Ovary (tissue), 7 donors: ENCODE measurements at regions not wholly inside any gene's neighbourhood (a gene's known extent, or its start where the extent isn't known, plus 50 kb on each side); places are given as distances from the start of the nearest gene placed in this dataset.

Source experiments
- DNase-seq, 5 donors: peaks; one replicate each; pipeline ENCODE4 v3.0.0-alpha.2; 2019 to 2020
- H3K27ac ChIP-seq, 2 donors: fragments of 200-600 bp; one replicate each; pipeline versions ENCODE4 v1.5.1 to v1.8.0; 2019 to 2022
- H3K27me3 ChIP-seq: fragments of 200-600 bp; one replicate; pipeline ENCODE4 v1.8.0; 2022
- H3K36me3 ChIP-seq: fragments of 200-600 bp; sonication (generic); one replicate; pipeline ENCODE4 v1.5.1; 2019
- H3K4me1 ChIP-seq: one replicate; pipeline ENCODE4 v1.8.1; 2013; ENCODE audit warnings: mild to moderate bottlenecking, moderate library complexity; ENCODE audit not compliant: insufficient read depth
- H3K4me3 ChIP-seq: fragments of 200-600 bp; sonication (generic); one replicate; pipeline ENCODE4 v1.5.1; 2017
- H3K9me3 ChIP-seq, 2 donors: fragments of 200-600 bp in 1 of 2; sonication (generic) in 1 of 2; one replicate each; pipeline versions ENCODE4 v1.5.1 to v1.8.1; 2013 to 2019; ENCODE audit warnings: mild to moderate bottlenecking in 1 of 2, moderate library complexity in 1 of 2
- CTCF ChIP-seq, 3 donors: fragments of 450-650 bp in 2 of 3; fragments of 200-600 bp in 1 of 3; IDR thresholded peaks; one replicate each; pipeline versions ENCODE4 v1.5.1 to v1.8.0; 2016 to 2022; ENCODE audit warnings: antibody characterized with exemption in 3 of 3, mild to moderate bottlenecking in 1 of 3
- EP300 ChIP-seq: sonication (generic); formaldehyde crosslinking; IDR thresholded peaks from one replicate; pipeline ENCODE4 v1.6.1; 2017; ENCODE audit warnings: antibody characterized with exemption
- POLR2A ChIP-seq: fragments of 450-650 bp; IDR thresholded peaks from one replicate; pipeline ENCODE4 v1.6.1; 2017; ENCODE audit warnings: antibody characterized with exemption, mild to moderate bottlenecking, moderate library complexity
- WGBS, 3 donors: extraction: QIAGEN DNeasy Blood & Tissue Kit in 1 of 3; methylation state at CpG; one replicate each; pipeline versions ENCODE4 v1.1.5 to v1.1.7; 2013 to 2017; 5-methylcytosine and 5-hydroxymethylcytosine counted together
- intact Hi-C, 4 donors: fragments of 100-400 bp; cut with DNase I; formaldehyde crosslinking; loops; one replicate each; pipeline versions ENCODE4 v1.11.0 to v1.15.1; 2022 to 2023
- donor health status: DM: no; HTN: no; CAD: no; lungs with moderate emphysema.
- donor health status: DM: no; HTN: no; CAD: no.
- donor health status: Bipolar disorder and iron deficiency.
- donor health status: DM: no; HTN: no; CAD: no.
- donor health status: DM: yes; HTN: yes; CAD: no.

- no peaks in the 10 kb centered on the region for H3K4me1 ChIP-seq
- WGBS, 3 donors, result 54 to 58% (median 55%) methylated on average over 4 of the region's 4 CpGs
- intact Hi-C loops, result no loop called here
- TF ChIP-seq EP300 (no peak), POLR2A (no peak), CTCF (IDR thresholded peaks at IDR 0.05) (no peak)
- H3K4me3 ChIP-seq, result no peak overlapping the region
- no peaks in the 10 kb centered on the region for H3K27me3 ChIP-seq
- no peak for DNase-seq
- H3K27ac ChIP-seq, result no peak overlapping the region
- H3K36me3 ChIP-seq, result no peaks in the 10 kb centered on the region
- H3K9me3 ChIP-seq, result no peaks in the 10 kb centered on the region
These were observed 445.2 kb downstream of the SH2D1A start for GRCh38 chrX:124791492-124792095.

- no peak for DNase-seq
- WGBS, 3 donors, result 44 to 58% (median 57%) methylated on average over 3 of the region's 3 CpGs
- Histone ChIP-seq H3K27me3 (no peaks in the 10 kb centered on the region), H3K4me1 (no peaks in the 10 kb centered on the region), H3K36me3 (no peaks in the 10 kb centered on the region), H3K27ac (no peak overlapping the region), H3K9me3 (no peaks in the 10 kb centered on the region), H3K4me3 (no peak overlapping the region)
- no peak for TF ChIP-seq POLR2A
- TF ChIP-seq EP300, result no peak
- no peak for TF ChIP-seq CTCF (IDR thresholded peaks at IDR 0.05)
- intact Hi-C loops, result no loop called here
These were observed 450.6 kb downstream of the SH2D1A start for GRCh38 chrX:124796989-124797388.

GRCh38 chrX:124804962-124805361, 458.6 kb downstream of the SH2D1A start:
- intact Hi-C loops, result no loop called here
- no peak overlapping the region for H3K4me3 ChIP-seq
- no peaks in the 10 kb centered on the region for H3K4me1 ChIP-seq
- TF ChIP-seq CTCF (IDR thresholded peaks at IDR 0.05) (no peak), EP300 (no peak), POLR2A (no peak)
- no peaks in the 10 kb centered on the region for H3K27me3 ChIP-seq
- H3K9me3 ChIP-seq, result no peaks in the 10 kb centered on the region
- no peak for DNase-seq
- H3K27ac ChIP-seq, result no peak overlapping the region
- 49 to 60% (median 50%) methylated on average over 2 of the region's 2 CpGs for WGBS, 3 donors
- H3K36me3 ChIP-seq, result no peaks in the 10 kb centered on the region

GRCh38 chrX:124805486-124805885, 459.1 kb downstream of the SH2D1A start:
- WGBS, 3 donors, result 70 to 76% (median 73%) methylated on average over 4 of the region's 4 CpGs
- Histone ChIP-seq H3K36me3 (no peaks in the 10 kb centered on the region), H3K4me3 (no peak overlapping the region), H3K27ac (no peak overlapping the region), H3K27me3 (no peaks in the 10 kb centered on the region), H3K4me1 (no peaks in the 10 kb centered on the region), H3K9me3 (no peaks in the 10 kb centered on the region)
- intact Hi-C loops, result no loop called here
- TF ChIP-seq POLR2A (no peak), CTCF (IDR thresholded peaks at IDR 0.05) (no peak), EP300 (no peak)
- DNase-seq, result no peak
